ENCODE measurements at regions not wholly inside any gene's neighbourhood (a gene's known extent, or its start where the extent isn't known, plus 50 kb on each side); places are given as distances from the start of the nearest gene placed in this dataset.
"Not testable (repeated sequence)": the region's sequence is repeated elsewhere in the genome, so short reads cannot be mapped to it uniquely, and the experiment has no call there.

DNA sequence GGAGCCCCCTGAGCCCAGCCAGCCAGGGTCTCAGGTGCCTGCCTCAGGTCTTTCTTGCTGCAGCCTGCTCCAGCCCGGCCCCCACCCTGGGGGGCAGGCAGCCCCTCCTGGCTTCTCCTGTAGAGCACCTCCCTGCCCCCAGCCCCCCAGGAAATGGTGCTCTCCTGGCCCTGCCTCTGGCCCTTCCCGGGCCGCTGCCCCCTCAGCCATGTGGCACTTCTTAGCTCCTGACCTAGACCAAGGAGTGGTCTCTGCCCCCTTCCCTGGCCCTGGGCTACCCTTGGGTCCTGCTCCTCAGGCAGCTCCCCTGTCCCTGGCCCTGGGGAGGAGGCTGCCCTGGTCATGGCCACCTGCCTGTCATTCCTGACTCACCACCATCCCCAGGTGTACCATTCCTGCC, 82.0 kb upstream of the ANKRD28 start:
- not testable (repeated sequence) for H2AFZ ChIP-seq (ENCODE audit: low read length, unreplicated experiment); H3K36me3 ChIP-seq (ENCODE audit: insufficient read depth, low read length); H3K27ac ChIP-seq (ENCODE audit: low read depth, low read length); H3K79me2 ChIP-seq (ENCODE audit: control insufficient read depth, insufficient read depth, low read length, unreplicated experiment); H3K27me3 ChIP-seq (ENCODE audit: insufficient read depth, low read length); H3K4me1 ChIP-seq (ENCODE audit: control insufficient read depth, insufficient read depth, low read length, unreplicated experiment); H3K4me3 ChIP-seq (ENCODE audit: low read depth, low read length)

DNA sequence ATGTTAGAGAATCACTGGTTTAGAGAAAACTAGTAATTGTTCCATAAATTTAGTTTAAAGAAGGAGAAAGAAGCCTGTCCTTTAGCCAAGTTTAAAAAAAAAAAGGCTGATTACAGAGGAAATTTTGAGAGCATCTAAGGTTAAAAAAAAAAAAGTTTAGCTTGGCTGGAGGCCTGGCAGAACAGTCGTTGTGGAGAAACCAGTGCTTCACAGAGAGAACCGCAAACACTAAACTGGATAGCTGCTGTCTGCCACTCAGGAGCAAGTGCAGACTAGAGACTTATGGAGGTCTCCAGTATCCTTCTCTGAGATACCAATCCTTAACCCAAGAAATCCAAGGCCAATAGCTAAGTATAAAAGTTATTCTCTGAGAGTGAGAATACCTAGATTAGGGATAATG, 84.8 kb upstream of the ANKRD28 start:
- H3K36me3 ChIP-seq (ENCODE audit: insufficient read depth, low read length), result no peaks in the 10 kb centered on the region
- H3K79me2 ChIP-seq (ENCODE audit: control insufficient read depth, insufficient read depth, low read length, unreplicated experiment), result no peaks in the 10 kb centered on the region
- no peaks in the 10 kb centered on the region for H3K27me3 ChIP-seq (ENCODE audit: insufficient read depth, low read length)
- H3K4me3 ChIP-seq (ENCODE audit: low read depth, low read length), result no peak overlapping the region
- no peaks in the 10 kb centered on the region for H3K4me1 ChIP-seq (ENCODE audit: control insufficient read depth, insufficient read depth, low read length, unreplicated experiment)
- no peak overlapping the region for H3K27ac ChIP-seq (ENCODE audit: low read depth, low read length)
- no peak overlapping the region for H2AFZ ChIP-seq (ENCODE audit: low read length, unreplicated experiment)

DNA sequence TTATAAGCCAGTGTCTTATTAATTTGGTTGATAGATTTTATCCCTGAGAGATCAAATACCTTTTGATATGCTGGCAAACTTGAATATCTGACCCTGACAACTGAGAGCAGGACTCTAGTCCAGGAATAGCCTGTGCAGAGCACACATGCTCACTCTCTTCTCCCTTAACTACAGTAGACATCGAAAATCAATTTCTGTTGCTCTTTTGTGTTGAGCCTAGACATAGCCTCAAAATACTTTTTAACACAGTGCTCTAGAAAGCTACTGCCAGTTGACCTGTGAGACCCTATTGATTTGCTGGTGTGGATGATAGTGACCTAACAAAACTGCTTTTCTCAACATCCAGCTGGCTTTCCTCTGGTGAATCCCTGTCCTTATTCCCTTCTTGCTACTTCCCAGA, 86.4 kb upstream of the ANKRD28 start:
- no peaks in the 10 kb centered on the region for H3K27me3 ChIP-seq (ENCODE audit: insufficient read depth, low read length)
- no peaks in the 10 kb centered on the region for H3K79me2 ChIP-seq (ENCODE audit: control insufficient read depth, insufficient read depth, low read length, unreplicated experiment)
- H2AFZ ChIP-seq (ENCODE audit: low read length, unreplicated experiment), result no peak overlapping the region
- no peaks in the 10 kb centered on the region for H3K4me1 ChIP-seq (ENCODE audit: control insufficient read depth, insufficient read depth, low read length, unreplicated experiment)
- H3K27ac ChIP-seq (ENCODE audit: low read depth, low read length), result no peak overlapping the region
- no peaks in the 10 kb centered on the region for H3K36me3 ChIP-seq (ENCODE audit: insufficient read depth, low read length)
- no peak overlapping the region for H3K4me3 ChIP-seq (ENCODE audit: low read depth, low read length)

DNA sequence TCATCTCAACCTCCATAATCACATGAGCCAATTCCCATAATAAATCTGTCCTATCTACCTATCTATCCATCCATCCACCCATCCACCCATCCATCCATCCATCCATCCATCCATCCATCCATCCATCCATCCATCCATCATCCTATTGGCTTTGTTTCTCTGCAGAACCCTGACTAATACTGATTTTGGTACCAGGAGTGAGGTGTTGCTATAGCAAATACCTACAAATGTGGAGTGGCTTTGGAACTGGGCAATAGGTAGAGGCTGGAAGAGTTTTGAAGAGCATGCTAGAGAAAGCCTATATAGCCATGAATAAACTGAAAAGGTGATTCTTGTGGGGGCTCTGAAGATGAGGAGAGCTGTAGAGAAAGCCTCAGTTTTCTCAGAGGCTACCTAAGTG, 88.7 kb upstream of the ANKRD28 start:
- H3K36me3 ChIP-seq (ENCODE audit: insufficient read depth, low read length), result no peaks in the 10 kb centered on the region
- no peaks in the 10 kb centered on the region for H3K4me1 ChIP-seq (ENCODE audit: control insufficient read depth, insufficient read depth, low read length, unreplicated experiment)
- no peak overlapping the region for H3K27ac ChIP-seq (ENCODE audit: low read depth, low read length)

DNA sequence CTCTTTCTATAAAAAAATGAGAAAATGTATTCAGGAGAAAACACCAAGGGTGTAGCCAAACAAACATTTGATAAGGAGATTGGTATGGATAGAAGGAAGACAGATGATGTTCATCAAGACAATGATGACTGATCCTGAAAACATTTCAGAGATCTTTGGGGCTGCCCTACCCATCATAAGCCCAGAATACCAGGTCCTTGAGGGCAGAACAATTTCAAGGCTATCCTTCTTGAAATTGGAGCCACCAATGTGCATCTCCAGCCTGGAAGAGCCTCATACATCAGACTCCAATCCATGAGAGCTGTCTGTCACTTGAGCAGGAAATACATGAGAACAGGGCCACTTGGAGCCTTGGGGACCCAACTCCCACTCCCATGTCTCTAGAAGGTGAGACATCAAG, 89.5 kb upstream of the ANKRD28 start:
- no peak overlapping the region for H3K27ac ChIP-seq (ENCODE audit: low read depth, low read length)
- no peak overlapping the region for H3K4me3 ChIP-seq (ENCODE audit: low read depth, low read length)
- H3K36me3 ChIP-seq (ENCODE audit: insufficient read depth, low read length), result no peaks in the 10 kb centered on the region
- no peaks in the 10 kb centered on the region for H3K79me2 ChIP-seq (ENCODE audit: control insufficient read depth, insufficient read depth, low read length, unreplicated experiment)
- H3K27me3 ChIP-seq (ENCODE audit: insufficient read depth, low read length), result no peaks in the 10 kb centered on the region
- H2AFZ ChIP-seq (ENCODE audit: low read length, unreplicated experiment), result no peak overlapping the region
- no peaks in the 10 kb centered on the region for H3K4me1 ChIP-seq (ENCODE audit: control insufficient read depth, insufficient read depth, low read length, unreplicated experiment)

More for the DNA sequence above, 88.7 kb upstream of the ANKRD28 start:
- H2AFZ ChIP-seq (ENCODE audit: low read length, unreplicated experiment), result no peak overlapping the region
- no peak overlapping the region for H3K4me3 ChIP-seq (ENCODE audit: low read depth, low read length)
- H3K79me2 ChIP-seq (ENCODE audit: control insufficient read depth, insufficient read depth, low read length, unreplicated experiment), result no peaks in the 10 kb centered on the region
- H3K27me3 ChIP-seq (ENCODE audit: insufficient read depth, low read length), result no peaks in the 10 kb centered on the region

DNA sequence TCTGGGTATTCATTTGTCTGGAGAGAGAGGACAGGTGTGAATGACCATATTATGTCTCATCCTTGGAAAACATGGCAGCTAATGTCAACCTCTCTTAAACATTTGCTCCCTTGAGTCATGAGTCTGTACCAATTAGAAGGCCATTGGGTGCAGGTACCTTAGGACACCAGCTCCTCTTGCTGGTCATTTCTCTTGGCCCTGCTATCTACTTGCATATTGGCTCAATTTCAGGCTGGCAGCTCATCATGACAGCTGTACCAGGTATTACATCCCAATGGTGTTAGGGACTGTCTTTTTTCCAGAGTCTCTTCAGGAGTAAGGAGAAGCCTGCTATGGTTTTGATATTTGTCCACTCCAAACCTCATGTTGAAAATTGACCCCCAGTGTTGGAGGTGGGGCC, 92.2 kb upstream of the ANKRD28 start:
- no peaks in the 10 kb centered on the region for H3K79me2 ChIP-seq (ENCODE audit: control insufficient read depth, insufficient read depth, low read length, unreplicated experiment)
- no peaks in the 10 kb centered on the region for H3K27me3 ChIP-seq (ENCODE audit: insufficient read depth, low read length)
- H3K27ac ChIP-seq (ENCODE audit: low read depth, low read length), result no peak overlapping the region
- H3K36me3 ChIP-seq (ENCODE audit: insufficient read depth, low read length), result no peaks in the 10 kb centered on the region
- no peak overlapping the region for H3K4me3 ChIP-seq (ENCODE audit: low read depth, low read length)
- no peak overlapping the region for H2AFZ ChIP-seq (ENCODE audit: low read length, unreplicated experiment)
- H3K4me1 ChIP-seq (ENCODE audit: control insufficient read depth, insufficient read depth, low read length, unreplicated experiment), result peaks cover 15% of the 10 kb centered on the region

DNA sequence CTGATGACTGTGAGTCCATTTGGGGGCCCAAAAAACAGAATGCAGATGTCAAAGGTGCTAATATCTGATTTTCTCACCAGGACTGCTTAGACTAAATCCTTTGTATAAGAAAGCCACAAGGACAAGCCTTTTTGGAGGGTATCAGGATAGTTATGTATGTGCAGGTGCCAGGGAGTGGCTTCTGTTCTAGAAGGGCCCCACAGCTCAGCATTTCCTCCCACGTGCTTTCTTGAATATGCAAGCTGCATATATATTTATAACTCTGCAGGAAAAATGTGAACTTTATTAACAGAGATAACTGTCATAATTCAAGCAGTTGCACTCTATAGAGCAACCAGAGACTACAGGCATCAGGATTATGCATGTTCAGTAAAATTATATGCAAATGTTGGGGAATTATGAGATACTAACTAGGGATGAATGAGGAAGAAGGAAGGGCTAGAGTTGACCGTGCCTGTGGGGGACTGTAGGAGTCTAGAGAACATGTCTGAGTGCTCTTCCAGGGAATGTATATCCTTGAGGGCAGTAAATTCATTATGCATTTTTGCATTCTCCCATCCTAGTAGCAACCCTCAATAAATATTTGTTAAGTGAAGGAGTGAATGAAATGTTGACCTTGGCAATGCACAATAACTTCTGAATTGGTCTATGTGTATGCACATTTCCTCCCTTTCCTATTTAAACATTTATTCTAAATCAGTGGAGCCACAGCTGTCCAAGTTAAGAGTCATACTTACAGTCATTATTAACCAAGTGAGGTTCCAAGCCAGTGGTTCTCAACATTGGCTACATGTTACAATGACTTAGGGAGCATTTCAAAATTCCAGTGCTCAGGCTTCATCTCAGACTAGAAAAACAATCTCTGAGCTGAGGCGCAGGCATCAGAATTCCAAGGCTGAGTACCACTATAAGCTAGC, 94.8 kb upstream of the ANKRD28 start:
- Histone ChIP-seq H3K4me1 (ENCODE audit: control insufficient read depth, insufficient read depth, low read length, unreplicated experiment) (peaks cover 15% of the 10 kb centered on the region), H2AFZ (ENCODE audit: low read length, unreplicated experiment) (no peak overlapping the region), H3K79me2 (ENCODE audit: control insufficient read depth, insufficient read depth, low read length, unreplicated experiment) (no peaks in the 10 kb centered on the region), H3K27ac (ENCODE audit: low read depth, low read length) (peak overlapping the region; percentile 24), H3K4me3 (ENCODE audit: low read depth, low read length) (no peak overlapping the region), H3K27me3 (ENCODE audit: insufficient read depth, low read length) (no peaks in the 10 kb centered on the region), H3K36me3 (ENCODE audit: insufficient read depth, low read length) (no peaks in the 10 kb centered on the region)

DNA sequence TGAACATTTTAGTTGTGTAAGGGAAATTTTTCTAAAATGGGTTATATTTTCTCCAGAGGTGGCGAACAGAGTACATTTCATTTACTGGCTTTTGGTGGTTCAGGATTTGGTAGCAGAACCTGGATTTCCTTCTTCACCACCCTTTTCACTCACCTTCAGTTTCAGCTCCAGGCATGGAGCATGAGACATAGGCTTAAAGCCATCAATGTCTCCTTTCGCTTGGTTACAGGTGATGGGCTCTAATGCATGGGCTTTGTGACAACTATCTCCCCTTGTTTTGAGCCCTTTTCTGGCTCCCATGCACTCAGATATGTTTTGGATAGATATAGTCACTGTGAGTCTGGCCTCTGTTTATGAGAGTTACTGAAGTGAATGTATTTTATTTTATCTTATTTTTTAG, 96.6 kb upstream of the ANKRD28 start:
- H2AFZ ChIP-seq (ENCODE audit: low read length, unreplicated experiment), result no peak overlapping the region
- no peak overlapping the region for H3K4me3 ChIP-seq (ENCODE audit: low read depth, low read length)
- H3K4me1 ChIP-seq (ENCODE audit: control insufficient read depth, insufficient read depth, low read length, unreplicated experiment), result peaks cover 18% of the 10 kb centered on the region
- H3K36me3 ChIP-seq (ENCODE audit: insufficient read depth, low read length), result no peaks in the 10 kb centered on the region
- no peaks in the 10 kb centered on the region for H3K79me2 ChIP-seq (ENCODE audit: control insufficient read depth, insufficient read depth, low read length, unreplicated experiment)
- no peaks in the 10 kb centered on the region for H3K27me3 ChIP-seq (ENCODE audit: insufficient read depth, low read length)
- H3K27ac ChIP-seq (ENCODE audit: low read depth, low read length), result no peak overlapping the region

DNA sequence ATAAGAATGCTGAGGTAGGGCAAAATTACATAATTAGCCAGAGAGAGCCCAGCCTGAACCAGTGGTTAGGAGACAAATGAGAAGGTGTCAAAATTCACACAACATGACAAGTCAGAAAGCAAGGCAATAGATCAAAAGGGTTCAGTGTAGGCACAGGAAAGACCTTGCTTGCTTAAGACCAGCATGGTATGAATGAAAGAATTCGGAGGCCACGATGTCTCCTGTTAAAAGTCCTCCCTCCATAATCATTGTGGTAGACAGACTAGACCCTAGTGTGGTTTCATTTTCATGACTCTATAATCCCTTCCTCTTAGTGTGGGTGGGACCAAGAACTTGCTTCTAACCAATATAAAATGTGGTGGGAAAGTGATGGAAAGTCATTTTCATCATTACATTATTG, 98.7 kb upstream of the ANKRD28 start:
- Histone ChIP-seq H2AFZ (ENCODE audit: low read length, unreplicated experiment) (no peak overlapping the region), H3K79me2 (ENCODE audit: control insufficient read depth, insufficient read depth, low read length, unreplicated experiment) (no peaks in the 10 kb centered on the region), H3K36me3 (ENCODE audit: insufficient read depth, low read length) (no peaks in the 10 kb centered on the region), H3K27ac (ENCODE audit: low read depth, low read length) (no peak overlapping the region), H3K4me3 (ENCODE audit: low read depth, low read length) (no peak overlapping the region), H3K4me1 (ENCODE audit: control insufficient read depth, insufficient read depth, low read length, unreplicated experiment) (peaks cover 21% of the 10 kb centered on the region), H3K27me3 (ENCODE audit: insufficient read depth, low read length) (no peaks in the 10 kb centered on the region)

DNA sequence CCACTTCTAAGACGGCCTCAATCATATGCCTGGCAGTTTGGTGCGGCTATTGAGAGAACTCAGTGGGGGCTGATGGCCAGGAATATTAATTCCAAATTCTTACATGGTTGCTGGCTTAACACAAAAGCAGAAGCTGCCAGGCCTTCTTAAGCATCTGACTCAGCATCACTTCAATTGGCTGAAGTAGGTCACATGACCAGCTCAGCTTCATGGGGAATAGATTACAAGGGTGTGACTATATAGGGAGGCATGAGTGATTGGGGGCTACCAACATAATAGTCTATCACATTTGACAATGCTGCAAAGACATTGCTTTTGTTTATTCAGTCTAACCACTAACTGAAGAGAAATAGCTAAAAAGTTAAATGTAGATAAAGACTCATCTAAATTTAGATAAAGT, 101.6 kb upstream of the ANKRD28 start:
- Histone ChIP-seq H3K27ac (ENCODE audit: low read depth, low read length) (no peak overlapping the region), H3K4me1 (ENCODE audit: control insufficient read depth, insufficient read depth, low read length, unreplicated experiment) (peaks cover 18% of the 10 kb centered on the region), H3K36me3 (ENCODE audit: insufficient read depth, low read length) (no peaks in the 10 kb centered on the region), H3K27me3 (ENCODE audit: insufficient read depth, low read length) (no peaks in the 10 kb centered on the region), H3K79me2 (ENCODE audit: control insufficient read depth, insufficient read depth, low read length, unreplicated experiment) (no peaks in the 10 kb centered on the region), H3K4me3 (ENCODE audit: low read depth, low read length) (no peak overlapping the region), H2AFZ (ENCODE audit: low read length, unreplicated experiment) (no peak overlapping the region)

DNA sequence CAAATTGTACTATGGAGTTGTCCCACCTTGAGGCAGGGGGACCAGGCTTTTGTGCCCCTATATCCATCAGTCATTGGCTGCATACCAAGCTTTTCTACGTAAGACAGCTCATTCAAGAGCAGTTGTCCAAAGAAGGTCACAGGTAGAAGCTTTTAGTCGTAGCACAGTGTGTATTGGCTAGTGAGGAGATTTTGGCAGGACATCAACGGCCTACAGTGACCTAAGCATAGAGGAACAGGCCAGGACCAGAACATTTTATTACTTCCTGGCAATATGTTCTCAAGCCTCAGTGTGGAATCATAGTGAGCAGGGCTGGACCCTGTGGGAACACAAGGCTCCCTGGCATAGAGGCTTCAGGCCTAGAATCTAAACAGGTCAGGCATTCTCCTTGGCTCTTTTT, 105.4 kb upstream of the ANKRD28 start:
- Histone ChIP-seq H2AFZ (ENCODE audit: low read length, unreplicated experiment) (no peak overlapping the region), H3K79me2 (ENCODE audit: control insufficient read depth, insufficient read depth, low read length, unreplicated experiment) (no peaks in the 10 kb centered on the region), H3K4me3 (ENCODE audit: low read depth, low read length) (no peak overlapping the region), H3K27me3 (ENCODE audit: insufficient read depth, low read length) (no peaks in the 10 kb centered on the region), H3K4me1 (ENCODE audit: control insufficient read depth, insufficient read depth, low read length, unreplicated experiment) (peaks cover 19% of the 10 kb centered on the region), H3K36me3 (ENCODE audit: insufficient read depth, low read length) (no peaks in the 10 kb centered on the region), H3K27ac (ENCODE audit: low read depth, low read length) (peak overlapping the region; percentile 10; the same call in 1 of the 2 replicates)
